Heart right ventricle (tissue), 16 donors: ENCODE measurements at regions not wholly inside any gene's neighbourhood (a gene's known extent, or its start where the extent isn't known, plus 50 kb on each side); places are given as distances from the start of the nearest gene placed in this dataset.

Source experiments
- ATAC-seq, 8 donors: fragments of 200-7000 bp; cut with Tn5 transposase; one replicate each; pipeline ENCODE4 v1.9.1; 2020; ENCODE audit warnings: mild to moderate bottlenecking in 8 of 8, moderate library complexity in 8 of 8, moderate number of reproducible peaks in 1 of 8
- DNase-seq, 2 donors: peaks; one replicate each; pipeline ENCODE4 v3.0.0-alpha.2; 2020
- H3K27ac ChIP-seq, 10 donors: fragments of 200-600 bp; sonication (generic) in 2 of 10; one replicate each; pipeline versions ENCODE4 v1.5.0 to v1.8.0; 2020 to 2022; ENCODE audit warnings: mild to moderate bottlenecking in 3 of 10
- H3K27me3 ChIP-seq, 7 donors: fragments of 200-600 bp; one replicate each; pipeline ENCODE4 v1.8.0; 2021 to 2022; ENCODE audit warnings: mild to moderate bottlenecking in 2 of 7
- H3K36me3 ChIP-seq, 9 donors: fragments of 200-600 bp; sonication (generic) in 1 of 9; one replicate each; pipeline versions ENCODE4 v1.5.0 to v1.8.0; 2020 to 2022; ENCODE audit warnings: mild to moderate bottlenecking in 2 of 9
- H3K4me1 ChIP-seq, 9 donors: fragments of 200-600 bp; sonication (generic) in 1 of 9; one replicate each; pipeline versions ENCODE4 v1.5.0 to v1.8.0; 2020 to 2022; ENCODE audit warnings: mild to moderate bottlenecking in 4 of 9
- H3K4me3 ChIP-seq, 10 donors: fragments of 200-600 bp; sonication (generic) in 2 of 10; one replicate each; pipeline versions ENCODE4 v1.5.0 to v1.8.0; 2020 to 2022; ENCODE audit warnings: mild to moderate bottlenecking in 7 of 10, moderate library complexity in 2 of 10
- H3K9me3 ChIP-seq, 11 donors: fragments of 200-600 bp in 10 of 11; sonication (generic) in 2 of 11; one replicate each; pipeline versions ENCODE4 v1.5.0 to v1.8.0; 2013 to 2022; ENCODE audit warnings: mild to moderate bottlenecking in 2 of 11, control low read depth in 1 of 11, moderate library complexity in 1 of 11
- WGBS, 2 donors: extraction: QIAGEN DNeasy Blood & Tissue Kit; methylation state at CpG; one replicate each; pipeline ENCODE4 v1.1.7; 2013; ENCODE audit warnings: inconsistent platforms in 1 of 2; 5-methylcytosine and 5-hydroxymethylcytosine counted together
- intact Hi-C, 10 donors: fragments of 100-400 bp; cut with DNase I; formaldehyde crosslinking; loops; one replicate each; pipeline versions ENCODE4 v1.11.1 to v1.14.2; 2022
- TF ChIP-seq, protein P1 (sequence below), 9 donors: fragments of 200-600 bp; sonication (generic) in 2 of 9; IDR thresholded peaks; one replicate each; pipeline versions ENCODE4 v1.5.0 to v1.8.0; 2021 to 2022; ENCODE audit warnings: antibody characterized with exemption in 9 of 9, mild to moderate bottlenecking in 5 of 9, moderate library complexity in 1 of 9
- donor health status: Arrhythmogenic right ventricular cardiomyopathy.
- donor health status: ischemic (EF 13 %, LVEDD 7.1; RV severe dilation, severe dysfunction).
- donor health status: healthy with polysubstance abuse.
- donor health status: DM: no; HTN: yes; CAD: no.
- donor health status: DM: no; HTN: no; CAD: no.
- donor health status: ischemic (EF 25% LVEDD 6.9; RV normal size, moderate dysfunction).
- donor health status: ischemic (EF 25% LVEDD 5.7; RV mildly dilated, moderate dysfunction).
- donor health status: healthy.
- donor health status: DM: yes; HTN: yes; CAD: no.
- donor health status: Ischemic cardiomyopathy.
- donor health status: ischemic (EF 35%, LVEDD 5.7; RV mildly dilated, moderate dysfunction).
- donor health status: nonischemic (EF 11% LVEDD 7.7; RV severe dilation, severe dysfunction).
- donor health status: DM: yes; HTN: yes; CAD: no.
- donor health status: PGD.
- donor health status: ischemic (EF 29% LVEDD 5.4; RV normal size, mild dysfunction).
- donor health status: nonischemic (EF 23%, LVEDD 6.1; RV moderate dilation, normal function).

DNA sequence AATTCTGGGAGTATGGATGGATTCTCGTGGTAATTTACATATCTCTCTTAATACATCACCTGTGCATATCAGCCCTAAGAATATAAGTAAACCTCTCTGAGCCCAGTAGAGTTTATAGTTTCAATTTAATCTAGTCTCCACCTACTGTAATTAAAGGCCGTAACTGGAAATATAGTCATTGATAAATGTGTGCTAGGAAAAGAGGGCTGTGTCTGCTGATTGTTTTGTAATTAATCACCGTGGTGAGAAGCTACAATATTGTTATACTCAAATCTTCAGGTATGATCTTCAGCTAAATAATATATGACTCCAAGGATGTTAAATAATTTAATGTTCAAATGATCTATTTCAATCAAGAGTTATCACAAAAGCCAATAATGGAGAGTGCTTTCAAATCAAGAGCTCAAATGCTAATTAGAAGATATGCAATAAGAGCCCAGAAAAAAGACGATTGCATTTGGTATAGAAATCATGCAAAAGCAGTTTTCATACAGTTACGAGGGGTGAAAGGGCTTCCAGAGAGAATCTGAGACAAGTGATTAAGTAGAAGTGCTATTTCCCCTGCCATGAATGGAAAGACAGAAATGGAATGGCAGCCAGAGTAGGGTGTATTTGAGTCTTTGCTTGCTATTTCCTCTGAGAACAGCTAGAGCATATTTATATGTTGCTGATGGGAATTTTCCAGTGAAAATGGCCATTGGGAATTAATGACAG is 1134.3 kb downstream of the NCAM2 start:
- ATAC-seq, result no peak
- H3K4me1 ChIP-seq, result no peaks in the 10 kb centered on the region
- WGBS, 2 donors, result 70 to 71% methylated on average over 5 of the region's 5 CpGs

DNA sequence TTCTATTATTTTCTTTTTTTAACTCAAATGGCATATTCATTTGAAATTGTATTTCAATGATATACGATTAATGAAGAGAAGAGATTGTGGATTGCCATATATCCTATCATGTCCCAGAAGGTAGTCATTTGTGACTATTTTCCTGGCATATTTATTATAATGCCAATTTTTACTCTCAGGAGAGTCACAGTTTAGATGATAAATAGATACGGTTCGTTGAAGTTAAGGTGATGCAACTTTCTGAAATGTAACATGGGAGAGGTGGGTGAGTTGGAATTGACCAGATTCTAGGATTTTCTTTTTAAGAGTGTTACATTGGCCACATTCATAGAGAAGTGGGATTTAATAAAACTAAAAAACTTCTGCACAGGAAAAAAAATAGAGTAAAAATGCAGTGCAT is 1138.5 kb downstream of the NCAM2 start:
- Histone ChIP-seq H3K27me3 (no peaks in the 10 kb centered on the region), H3K4me1 (no peaks in the 10 kb centered on the region), H3K4me3 (no peak overlapping the region), H3K27ac (no peak overlapping the region), H3K36me3 (no peaks in the 10 kb centered on the region), H3K9me3 (peaks cover 0 to 6% (median 0%) of the 10 kb centered on the region in 11 donors)
- DNase-seq, result no peak
- TF ChIP-seq, protein P1, sequence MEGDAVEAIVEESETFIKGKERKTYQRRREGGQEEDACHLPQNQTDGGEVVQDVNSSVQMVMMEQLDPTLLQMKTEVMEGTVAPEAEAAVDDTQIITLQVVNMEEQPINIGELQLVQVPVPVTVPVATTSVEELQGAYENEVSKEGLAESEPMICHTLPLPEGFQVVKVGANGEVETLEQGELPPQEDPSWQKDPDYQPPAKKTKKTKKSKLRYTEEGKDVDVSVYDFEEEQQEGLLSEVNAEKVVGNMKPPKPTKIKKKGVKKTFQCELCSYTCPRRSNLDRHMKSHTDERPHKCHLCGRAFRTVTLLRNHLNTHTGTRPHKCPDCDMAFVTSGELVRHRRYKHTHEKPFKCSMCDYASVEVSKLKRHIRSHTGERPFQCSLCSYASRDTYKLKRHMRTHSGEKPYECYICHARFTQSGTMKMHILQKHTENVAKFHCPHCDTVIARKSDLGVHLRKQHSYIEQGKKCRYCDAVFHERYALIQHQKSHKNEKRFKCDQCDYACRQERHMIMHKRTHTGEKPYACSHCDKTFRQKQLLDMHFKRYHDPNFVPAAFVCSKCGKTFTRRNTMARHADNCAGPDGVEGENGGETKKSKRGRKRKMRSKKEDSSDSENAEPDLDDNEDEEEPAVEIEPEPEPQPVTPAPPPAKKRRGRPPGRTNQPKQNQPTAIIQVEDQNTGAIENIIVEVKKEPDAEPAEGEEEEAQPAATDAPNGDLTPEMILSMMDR (IDR thresholded peaks at IDR 0.05), result no peak
- intact Hi-C loops, result no loop called here
- no peak for ATAC-seq
- 87% methylated on average over 3 of the region's 3 CpGs for WGBS, 2 donors

More for the DNA sequence above, 1134.3 kb downstream of the NCAM2 start:
- H3K4me3 ChIP-seq, result no peak overlapping the region
- TF ChIP-seq, protein P1 (IDR thresholded peaks at IDR 0.05), result no peak
- intact Hi-C loops, result no loop called here
- H3K27me3 ChIP-seq, result no peaks in the 10 kb centered on the region
- H3K27ac ChIP-seq, result no peak overlapping the region
- no peak for DNase-seq
- H3K9me3 ChIP-seq, result peaks cover 0 to 3% (median 0%) of the 10 kb centered on the region in 11 donors
- H3K36me3 ChIP-seq, result no peaks in the 10 kb centered on the region

DNA sequence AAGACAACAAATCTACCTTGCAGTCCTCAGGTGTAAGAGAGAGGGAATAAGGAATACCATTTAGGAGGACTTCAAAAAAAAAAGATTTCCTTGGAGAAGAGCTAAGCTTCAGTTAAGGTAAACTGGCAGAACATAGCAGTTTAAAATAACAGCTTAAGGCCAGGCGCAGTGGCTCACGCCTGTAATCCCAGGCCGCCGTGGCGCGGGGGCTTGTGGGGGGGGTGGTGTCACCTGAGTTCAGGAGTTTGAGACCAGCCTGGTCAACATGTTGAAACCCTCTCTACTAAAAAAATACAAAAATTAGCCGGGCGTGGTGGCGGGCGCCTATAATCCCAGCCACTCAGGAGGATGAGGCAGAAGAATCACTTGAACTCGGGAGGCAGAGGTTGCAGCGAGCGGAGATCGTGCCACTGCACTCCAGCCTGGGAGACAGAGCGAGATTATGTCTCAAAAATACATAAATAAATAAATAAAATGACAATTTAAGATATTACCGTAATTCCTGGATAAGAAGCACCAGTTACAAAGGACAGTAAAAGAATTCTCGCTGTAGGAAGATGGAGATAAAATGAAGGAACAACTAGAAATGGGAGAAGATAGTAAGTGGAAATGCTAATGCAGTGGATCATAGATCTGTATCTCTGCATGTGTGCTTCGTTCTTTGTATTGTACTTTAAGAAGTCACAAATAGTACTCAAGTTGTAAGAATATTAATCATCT is 1140.2 kb downstream of the NCAM2 start:
- no peaks in the 10 kb centered on the region for H3K36me3 ChIP-seq
- no peak for DNase-seq
- H3K4me3 ChIP-seq, result no peak overlapping the region
- H3K9me3 ChIP-seq, result peaks cover 0 to 6% (median 0%) of the 10 kb centered on the region in 11 donors
- ATAC-seq, result no peak
- no peaks in the 10 kb centered on the region for H3K27me3 ChIP-seq
- 84 to 85% methylated on average over 18 of the region's 18 CpGs for WGBS, 2 donors
- H3K27ac ChIP-seq, result no peak overlapping the region
- intact Hi-C loops, result no loop called here
- H3K4me1 ChIP-seq, result no peaks in the 10 kb centered on the region
- TF ChIP-seq, protein P1 (IDR thresholded peaks at IDR 0.05), result no peak

DNA sequence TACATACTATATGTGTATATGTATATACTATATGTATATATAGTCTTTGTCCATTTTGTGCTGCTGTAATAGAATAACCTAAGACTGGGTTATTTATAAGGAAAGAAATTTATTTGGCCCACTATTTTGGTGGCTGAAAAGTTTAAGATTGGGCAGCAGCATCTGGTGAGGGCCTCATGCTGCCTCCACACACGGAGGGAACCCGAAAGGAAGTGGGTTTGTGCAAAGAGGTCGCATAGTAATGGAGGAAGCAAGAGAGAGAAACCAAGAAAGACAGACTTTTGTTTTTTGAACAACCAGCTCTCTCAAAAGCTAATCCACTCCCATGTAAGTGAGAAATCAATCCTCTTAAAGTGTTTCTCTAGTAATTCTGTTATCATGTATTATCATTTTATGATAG is 1147.3 kb downstream of the NCAM2 start:
- TF ChIP-seq, protein P1 (IDR thresholded peaks at IDR 0.05), result no peak
- peaks cover 0 to 24% (median 8%) of the 10 kb centered on the region in 11 donors for H3K9me3 ChIP-seq
- no peaks in the 10 kb centered on the region for H3K36me3 ChIP-seq
- 66 to 74% methylated on average over 3 of the region's 3 CpGs for WGBS, 2 donors
- ATAC-seq, result no peak
- no peaks in the 10 kb centered on the region for H3K4me1 ChIP-seq
- no peak overlapping the region for H3K27ac ChIP-seq
- intact Hi-C loops, result no loop called here
- DNase-seq, result no peak
- H3K27me3 ChIP-seq, result no peaks in the 10 kb centered on the region
- no peak overlapping the region for H3K4me3 ChIP-seq
